Transverse colon (tissue), 4 donors: ENCODE measurements at regions not wholly inside any gene's neighbourhood (a gene's known extent, or its start where the extent isn't known, plus 50 kb on each side); places are given as distances from the start of the nearest gene placed in this dataset.

Experiments
- CTCF ChIP-seq, 5 experiments: fragments of 200-600 bp in 3 of 5; fragments of 450-650 bp in 2 of 5; sonication (generic) in 3 of 5; IDR thresholded peaks; 1 replicate in 2 of 5; 2 replicates in 3 of 5; pipeline ENCODE4 v1.5.1; 2016 to 2017; ENCODE audit warnings: antibody characterized with exemption in 5 of 5, inconsistent platforms in 3 of 5, mild to moderate bottlenecking in 2 of 5, moderate library complexity in 1 of 5
- POLR2A ChIP-seq: fragments of 450-650 bp; IDR thresholded peaks from one replicate; pipeline ENCODE4 v1.6.1; 2016; ENCODE audit warnings: antibody characterized with exemption, mild to moderate bottlenecking, moderate library complexity
- POLR2AphosphoS5 ChIP-seq, 3 donors: sonication (generic); formaldehyde crosslinking; IDR thresholded peaks; one replicate each; pipeline ENCODE4 v1.6.1; 2016; ENCODE audit warnings: antibody characterized with exemption in 3 of 3

GRCh38 chr3:20462723-20463122 lies 276.7 kb upstream of the SGO1 start:
- no peak for TF ChIP-seq CTCF (IDR thresholded peaks at IDR 0.05)
- TF ChIP-seq POLR2AphosphoS5 (IDR thresholded peaks at IDR 0.05) = no peak
- TF ChIP-seq POLR2A = no peak
